DND-41 (cell line): ENCODE measurements at regions not wholly inside any gene's neighbourhood (a gene's known extent, or its start where the extent isn't known, plus 50 kb on each side); places are given as distances from the start of the nearest gene placed in this dataset.

Experiments used
- EZH2 ChIP-seq: IDR thresholded peaks from 3 replicates; pipeline ENCODE4 v1.6.1; 2012; ENCODE audit warnings: borderline replicate concordance, low read depth, mild to moderate bottlenecking, moderate library complexity, low read length, inconsistent platforms; ENCODE audit not compliant: severe bottlenecking
- TF ChIP-seq, protein P1 (sequence below): IDR thresholded peaks from 2 replicates; pipeline ENCODE4 v1.5.1; 2012; ENCODE audit warnings: borderline replicate concordance, low read length, moderate library complexity, mild to moderate bottlenecking; ENCODE audit not compliant: poor library complexity, severe bottlenecking; ENCODE audit errors: extremely low read depth

DNA sequence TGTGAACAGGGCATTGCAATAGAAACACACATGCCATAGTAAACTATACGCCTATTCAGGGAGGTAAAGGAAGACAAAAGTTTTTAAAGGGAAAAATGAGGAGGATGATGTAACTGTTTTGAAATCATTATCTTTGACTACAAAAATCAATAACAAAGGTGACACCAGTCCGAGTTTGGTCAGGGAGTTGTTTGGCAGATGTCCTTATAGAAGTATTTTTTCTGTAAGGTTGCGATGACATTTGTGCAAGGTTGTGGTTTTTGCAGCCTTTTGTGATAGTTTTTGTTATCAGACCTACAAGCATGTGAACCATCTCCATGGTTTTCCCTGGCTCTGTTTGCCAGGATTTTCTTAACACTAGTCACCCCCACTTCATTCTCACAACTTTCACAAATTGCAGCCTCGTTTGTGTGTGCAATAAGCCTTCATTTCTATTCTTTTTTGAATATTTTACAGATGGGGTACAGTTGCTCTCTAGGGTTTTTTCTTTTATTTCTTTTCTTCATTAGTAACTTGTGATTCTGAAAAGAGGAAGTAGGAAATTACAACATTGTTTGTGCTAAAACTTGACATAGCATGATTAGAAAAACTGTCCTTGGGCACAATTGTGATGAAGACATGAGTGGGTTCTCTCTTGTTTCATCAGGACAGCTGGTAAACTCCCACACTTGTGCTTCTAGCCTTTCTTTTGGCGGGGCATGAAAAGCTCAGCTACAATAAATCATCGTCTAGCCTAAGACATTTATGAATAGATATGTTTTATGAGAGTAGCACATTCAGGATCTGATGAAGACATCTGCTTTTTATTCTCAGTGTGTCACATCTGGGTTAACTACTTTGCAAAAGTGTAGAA lies 60.2 kb upstream of the PNPLA4 start:
- TF ChIP-seq EZH2: no peak
- TF ChIP-seq, protein P1, sequence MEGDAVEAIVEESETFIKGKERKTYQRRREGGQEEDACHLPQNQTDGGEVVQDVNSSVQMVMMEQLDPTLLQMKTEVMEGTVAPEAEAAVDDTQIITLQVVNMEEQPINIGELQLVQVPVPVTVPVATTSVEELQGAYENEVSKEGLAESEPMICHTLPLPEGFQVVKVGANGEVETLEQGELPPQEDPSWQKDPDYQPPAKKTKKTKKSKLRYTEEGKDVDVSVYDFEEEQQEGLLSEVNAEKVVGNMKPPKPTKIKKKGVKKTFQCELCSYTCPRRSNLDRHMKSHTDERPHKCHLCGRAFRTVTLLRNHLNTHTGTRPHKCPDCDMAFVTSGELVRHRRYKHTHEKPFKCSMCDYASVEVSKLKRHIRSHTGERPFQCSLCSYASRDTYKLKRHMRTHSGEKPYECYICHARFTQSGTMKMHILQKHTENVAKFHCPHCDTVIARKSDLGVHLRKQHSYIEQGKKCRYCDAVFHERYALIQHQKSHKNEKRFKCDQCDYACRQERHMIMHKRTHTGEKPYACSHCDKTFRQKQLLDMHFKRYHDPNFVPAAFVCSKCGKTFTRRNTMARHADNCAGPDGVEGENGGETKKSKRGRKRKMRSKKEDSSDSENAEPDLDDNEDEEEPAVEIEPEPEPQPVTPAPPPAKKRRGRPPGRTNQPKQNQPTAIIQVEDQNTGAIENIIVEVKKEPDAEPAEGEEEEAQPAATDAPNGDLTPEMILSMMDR: no peak
